AG09319 (cell line): ENCODE measurements at regions not wholly inside any gene's neighbourhood (a gene's known extent, or its start where the extent isn't known, plus 50 kb on each side); places are given as distances from the start of the nearest gene placed in this dataset.

Experiments
- DNase-seq: peaks from one replicate; pipeline ENCODE4 v3.0.0-alpha.2; 2010; ENCODE audit warnings: low read depth; ENCODE audit errors: extremely low read depth
- TF ChIP-seq, protein P1 (sequence below): IDR thresholded peaks from 2 replicates; pipeline ENCODE4 v1.5.1; 2011; ENCODE audit warnings: low read depth, mild to moderate bottlenecking, inconsistent platforms, low read length, moderate library complexity

DNA sequence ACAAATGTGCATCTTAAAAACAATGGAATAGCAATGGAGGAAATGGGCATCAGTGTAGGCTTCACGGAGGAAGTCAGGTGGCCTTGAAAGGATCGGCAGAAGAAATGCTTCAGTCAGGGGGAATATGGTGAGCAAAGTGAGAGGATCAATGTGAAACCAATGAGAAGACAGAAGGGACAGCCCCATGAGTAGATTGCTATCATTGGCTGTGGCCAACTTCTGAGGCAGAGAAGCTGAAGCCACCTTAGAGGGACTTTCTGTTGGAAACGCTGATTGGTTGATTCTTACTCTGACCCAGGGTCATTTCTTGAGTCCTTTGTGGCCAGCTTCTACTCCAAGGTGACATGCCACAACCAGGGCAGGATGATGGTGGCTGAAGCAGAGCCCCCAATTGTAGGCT is 130.7 kb upstream of the ZNF648 start:
- no peak for DNase-seq
- TF ChIP-seq, protein P1, sequence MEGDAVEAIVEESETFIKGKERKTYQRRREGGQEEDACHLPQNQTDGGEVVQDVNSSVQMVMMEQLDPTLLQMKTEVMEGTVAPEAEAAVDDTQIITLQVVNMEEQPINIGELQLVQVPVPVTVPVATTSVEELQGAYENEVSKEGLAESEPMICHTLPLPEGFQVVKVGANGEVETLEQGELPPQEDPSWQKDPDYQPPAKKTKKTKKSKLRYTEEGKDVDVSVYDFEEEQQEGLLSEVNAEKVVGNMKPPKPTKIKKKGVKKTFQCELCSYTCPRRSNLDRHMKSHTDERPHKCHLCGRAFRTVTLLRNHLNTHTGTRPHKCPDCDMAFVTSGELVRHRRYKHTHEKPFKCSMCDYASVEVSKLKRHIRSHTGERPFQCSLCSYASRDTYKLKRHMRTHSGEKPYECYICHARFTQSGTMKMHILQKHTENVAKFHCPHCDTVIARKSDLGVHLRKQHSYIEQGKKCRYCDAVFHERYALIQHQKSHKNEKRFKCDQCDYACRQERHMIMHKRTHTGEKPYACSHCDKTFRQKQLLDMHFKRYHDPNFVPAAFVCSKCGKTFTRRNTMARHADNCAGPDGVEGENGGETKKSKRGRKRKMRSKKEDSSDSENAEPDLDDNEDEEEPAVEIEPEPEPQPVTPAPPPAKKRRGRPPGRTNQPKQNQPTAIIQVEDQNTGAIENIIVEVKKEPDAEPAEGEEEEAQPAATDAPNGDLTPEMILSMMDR = no peak

DNA sequence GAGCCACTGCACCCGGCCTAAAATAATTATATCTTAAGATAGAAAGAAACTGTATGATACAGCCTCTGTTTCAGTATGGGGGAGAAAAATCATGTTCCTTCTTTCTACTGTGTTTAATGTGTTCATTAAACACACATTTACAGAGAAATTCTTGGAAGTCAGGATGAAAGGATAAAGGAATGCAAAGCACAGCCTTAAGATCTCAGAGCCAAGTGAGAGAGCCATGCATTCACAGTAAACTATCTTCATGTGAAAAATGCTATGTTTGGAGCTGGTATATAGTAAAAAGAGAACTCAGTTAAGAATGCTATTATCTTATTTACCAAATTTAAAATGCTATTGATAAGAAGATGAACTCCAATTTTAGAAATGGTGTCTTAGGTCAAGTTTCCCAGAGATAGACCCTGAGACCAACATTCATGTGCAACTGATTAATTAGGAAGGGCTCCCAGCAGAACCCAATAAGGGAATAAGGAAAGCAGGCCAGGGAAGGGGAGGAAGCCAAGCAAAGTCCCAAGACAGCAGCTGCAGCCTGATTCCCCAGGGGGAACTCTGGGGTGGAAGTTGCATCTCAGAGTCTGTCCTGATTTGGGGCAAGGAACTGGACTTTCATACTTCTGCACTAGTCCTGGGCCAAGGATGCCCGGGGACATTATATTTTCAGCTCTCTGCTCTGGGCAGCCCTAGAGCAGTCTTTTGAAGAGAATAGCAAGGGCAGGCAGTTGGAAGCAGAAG is 130.0 kb upstream of the ZNF648 start:
- no peak for DNase-seq
- TF ChIP-seq, protein P1 = no peak

DNA sequence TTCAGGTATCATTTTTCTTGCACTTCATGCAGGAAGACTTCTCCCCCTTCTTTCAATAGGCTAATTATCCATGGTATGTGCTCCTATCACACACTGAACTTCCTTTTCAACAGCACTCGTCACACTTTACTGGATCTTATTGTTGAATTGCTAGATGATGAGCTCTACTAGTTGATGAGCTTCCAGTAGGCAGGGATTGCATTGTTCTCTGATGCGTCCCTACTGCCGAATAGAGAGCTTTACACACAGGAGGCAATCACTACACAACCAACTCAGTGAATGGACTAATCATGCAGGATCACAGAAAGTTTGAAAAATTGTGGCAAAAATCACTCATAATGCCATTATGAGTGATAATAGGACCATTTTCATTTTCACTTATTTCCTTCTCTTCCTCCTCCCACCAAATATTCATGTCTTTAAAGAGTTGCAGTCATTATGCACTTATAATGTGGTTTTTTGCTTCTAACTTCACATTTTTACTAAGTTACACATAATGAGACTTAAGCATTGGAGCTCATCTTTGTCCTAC is 128.1 kb upstream of the ZNF648 start:
- DNase-seq = no peak
- TF ChIP-seq, protein P1 = no peak

DNA sequence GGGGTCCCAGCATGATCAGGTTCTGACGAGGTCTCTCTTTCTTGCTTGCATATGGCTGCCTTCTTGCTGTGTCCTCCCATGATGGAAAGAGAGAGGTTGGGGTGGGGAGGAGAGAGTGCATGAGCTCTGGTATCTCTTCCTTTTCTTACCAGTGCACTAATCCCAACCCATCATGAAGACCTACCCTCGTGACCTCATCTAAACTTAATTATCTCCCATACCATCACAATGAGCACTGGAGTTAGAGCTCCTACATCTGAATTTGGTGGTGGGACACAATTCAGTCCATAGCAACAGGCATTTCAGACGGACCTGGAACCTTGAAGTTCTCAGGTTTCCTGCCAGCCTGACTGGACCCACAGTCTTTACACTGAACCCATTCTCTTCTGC is 125.2 kb upstream of the ZNF648 start:
- TF ChIP-seq, protein P1 = no peak

DNA sequence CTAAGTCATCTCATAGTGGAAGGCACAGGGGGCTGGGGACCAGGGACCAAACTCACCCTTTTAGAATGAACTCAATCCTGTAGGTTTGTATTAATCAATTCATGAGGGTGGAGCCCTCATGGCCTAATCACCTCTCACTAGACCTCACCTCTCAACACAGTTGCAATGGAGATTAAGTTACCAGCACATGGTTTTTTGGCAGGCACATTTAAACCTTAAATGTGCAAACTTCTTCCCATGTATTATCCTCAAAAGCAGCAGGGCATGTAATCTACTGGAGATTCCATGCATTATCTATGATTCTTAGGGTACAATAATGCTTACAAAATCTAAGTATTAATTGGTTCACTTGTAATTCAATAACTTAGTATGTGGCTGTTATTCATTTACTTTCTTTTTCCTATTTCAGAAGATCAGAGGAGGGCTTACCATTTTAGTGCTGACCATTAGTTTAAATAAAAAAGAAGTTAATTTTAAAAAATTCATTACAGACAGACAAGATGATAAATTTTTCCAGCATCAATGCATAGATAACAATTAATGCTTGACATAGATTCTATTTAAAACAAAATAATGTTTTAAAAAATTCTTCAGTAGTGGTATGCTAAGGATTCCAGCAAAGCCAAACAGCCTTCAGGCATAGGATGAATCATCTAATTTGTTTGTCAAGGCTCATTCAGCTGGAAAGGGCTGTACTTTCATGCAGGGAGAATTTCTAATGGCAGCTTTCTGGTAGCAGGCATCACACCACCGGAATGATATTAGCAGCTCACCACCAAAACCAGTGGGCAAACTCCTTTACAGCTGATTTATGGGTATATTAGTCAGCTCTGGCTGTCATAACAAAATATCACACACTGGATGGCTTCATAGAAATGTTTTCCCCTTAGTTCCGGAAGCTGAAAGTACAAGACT is 124.6 kb upstream of the ZNF648 start:
- TF ChIP-seq, protein P1 = no peak
- peak; percentile 56 for DNase-seq

More for the DNA sequence above, 125.2 kb upstream of the ZNF648 start:
- DNase-seq = no peak

DNA sequence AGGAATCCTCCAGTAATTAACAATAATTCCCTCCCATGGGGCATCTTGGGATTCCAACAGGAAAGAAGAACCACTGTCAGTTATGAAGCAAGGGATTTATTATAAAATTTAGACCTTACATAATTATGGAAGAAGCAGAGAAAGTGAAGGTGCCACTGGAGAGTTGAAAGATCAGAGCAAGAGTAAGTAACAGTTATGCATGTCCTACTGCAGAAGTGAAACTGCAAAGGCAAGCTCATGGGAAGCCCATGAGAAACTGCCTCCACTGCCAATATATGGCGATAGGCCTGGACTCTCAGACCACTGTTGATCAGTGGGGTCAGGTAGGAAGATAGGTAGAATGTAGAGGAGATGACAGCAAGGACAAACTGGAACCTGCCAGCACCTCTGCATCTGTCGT is 123.6 kb upstream of the ZNF648 start:
- TF ChIP-seq, protein P1 = no peak
- no peak for DNase-seq

DNA sequence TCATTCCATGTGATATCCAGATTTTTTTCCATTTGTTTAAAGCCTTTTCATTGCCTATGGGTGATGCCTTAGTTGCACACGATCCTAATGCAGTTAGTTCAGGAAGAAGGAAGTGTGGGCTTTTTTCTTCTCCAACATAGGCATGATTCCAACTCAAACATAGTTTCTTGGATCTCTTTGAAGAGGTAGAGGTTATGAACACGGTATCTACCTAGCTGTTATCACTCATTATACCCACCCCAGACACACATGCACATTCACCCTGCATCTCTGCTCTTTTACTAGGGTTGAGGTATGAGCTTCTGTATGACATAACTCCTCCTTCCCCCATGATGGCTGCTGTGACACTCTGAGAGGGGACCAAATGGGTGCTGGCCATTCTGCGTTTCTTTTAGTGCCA is 122.1 kb upstream of the ZNF648 start:
- TF ChIP-seq, protein P1 = no peak
- no peak for DNase-seq
